ENCODE measurements at regions not wholly inside any gene's neighbourhood (a gene's known extent, or its start where the extent isn't known, plus 50 kb on each side); places are given as distances from the start of the nearest gene placed in this dataset.

DNA sequence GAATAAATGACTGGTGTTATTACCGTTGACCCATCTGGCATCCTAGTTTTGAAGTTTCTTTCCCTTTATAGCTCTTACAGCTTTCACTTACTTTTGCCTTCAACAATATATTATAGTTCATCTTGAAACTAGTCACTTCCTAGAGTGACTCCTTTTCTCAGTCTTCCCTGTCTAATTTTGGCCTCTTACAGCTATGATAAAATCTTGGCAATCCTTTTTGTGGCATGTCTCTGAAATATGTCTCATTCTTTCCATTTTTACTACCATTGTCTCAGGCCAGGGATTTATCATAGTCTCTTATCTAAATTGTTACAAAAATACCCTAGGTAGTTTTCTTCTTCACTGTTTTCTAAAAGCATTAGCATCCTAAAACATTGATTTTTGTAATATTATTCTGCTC lies 621.3 kb upstream of the ZNF608 start:
- H3K4me3 ChIP-seq = no peak overlapping the region
- no peaks in the 10 kb centered on the region for H3K36me3 ChIP-seq (replicated peaks in 1 of 2)
- no peak for TF ChIP-seq POLR2A (IDR thresholded peaks at IDR 0.05)
- TF ChIP-seq, protein P1, sequence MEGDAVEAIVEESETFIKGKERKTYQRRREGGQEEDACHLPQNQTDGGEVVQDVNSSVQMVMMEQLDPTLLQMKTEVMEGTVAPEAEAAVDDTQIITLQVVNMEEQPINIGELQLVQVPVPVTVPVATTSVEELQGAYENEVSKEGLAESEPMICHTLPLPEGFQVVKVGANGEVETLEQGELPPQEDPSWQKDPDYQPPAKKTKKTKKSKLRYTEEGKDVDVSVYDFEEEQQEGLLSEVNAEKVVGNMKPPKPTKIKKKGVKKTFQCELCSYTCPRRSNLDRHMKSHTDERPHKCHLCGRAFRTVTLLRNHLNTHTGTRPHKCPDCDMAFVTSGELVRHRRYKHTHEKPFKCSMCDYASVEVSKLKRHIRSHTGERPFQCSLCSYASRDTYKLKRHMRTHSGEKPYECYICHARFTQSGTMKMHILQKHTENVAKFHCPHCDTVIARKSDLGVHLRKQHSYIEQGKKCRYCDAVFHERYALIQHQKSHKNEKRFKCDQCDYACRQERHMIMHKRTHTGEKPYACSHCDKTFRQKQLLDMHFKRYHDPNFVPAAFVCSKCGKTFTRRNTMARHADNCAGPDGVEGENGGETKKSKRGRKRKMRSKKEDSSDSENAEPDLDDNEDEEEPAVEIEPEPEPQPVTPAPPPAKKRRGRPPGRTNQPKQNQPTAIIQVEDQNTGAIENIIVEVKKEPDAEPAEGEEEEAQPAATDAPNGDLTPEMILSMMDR (IDR thresholded peaks at IDR 0.05) = no peak
- H3K9me3 ChIP-seq (replicated peaks in 1 of 3) = no peaks in the 10 kb centered on the region
- no peak overlapping the region for H3K27ac ChIP-seq
- DNase-seq = no peak
- H3K27me3 ChIP-seq = no peaks in the 10 kb centered on the region
- intact Hi-C loops (cut with DNase I) = no loop called here
- no peaks in the 10 kb centered on the region for H3K4me1 ChIP-seq (replicated peaks in 1 of 2)
- WGBS, 4 donors = 62 to 73% (median 69%) methylated on average over 1 of the region's 1 CpG

DNA sequence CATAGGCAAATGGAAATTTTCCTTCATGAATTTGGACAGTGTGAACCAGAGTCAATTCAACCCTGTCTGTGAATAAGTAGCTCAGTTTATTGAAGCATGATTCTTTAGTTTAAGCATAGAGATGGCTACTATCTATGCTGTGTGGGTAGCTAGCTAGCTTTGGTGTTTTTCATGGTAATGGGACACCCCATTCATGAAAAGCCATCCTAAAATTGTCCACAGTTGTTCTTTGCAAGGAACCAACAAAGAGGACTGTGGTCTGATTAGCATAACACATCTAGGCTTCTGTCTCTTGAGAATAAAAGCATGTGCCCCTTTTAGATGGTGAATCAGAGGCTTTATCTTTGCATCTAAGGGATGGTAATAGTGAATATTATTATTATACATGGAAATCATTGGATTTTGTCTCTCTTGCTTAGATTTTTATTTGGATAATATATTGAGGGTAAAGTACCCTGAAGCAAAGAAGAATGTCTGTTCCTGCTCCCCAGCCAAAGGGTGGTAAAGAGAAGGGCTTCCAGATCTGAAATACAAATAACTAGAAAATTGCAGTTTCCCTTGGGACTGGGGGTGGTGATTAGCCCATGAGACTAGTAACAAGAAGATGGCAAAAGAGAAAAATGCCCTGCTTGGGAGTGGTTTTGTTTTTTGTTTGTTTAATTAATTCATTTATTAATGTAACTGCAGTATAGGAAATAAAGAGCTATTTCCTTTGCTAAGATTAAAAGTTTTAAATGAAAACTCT lies 624.2 kb upstream of the ZNF608 start:
- intact Hi-C loops (cut with DNase I) = no loop called here
- TF ChIP-seq POLR2A (IDR thresholded peaks at IDR 0.05) = no peak
- TF ChIP-seq, protein P1 (IDR thresholded peaks at IDR 0.05) = no peak

DNA sequence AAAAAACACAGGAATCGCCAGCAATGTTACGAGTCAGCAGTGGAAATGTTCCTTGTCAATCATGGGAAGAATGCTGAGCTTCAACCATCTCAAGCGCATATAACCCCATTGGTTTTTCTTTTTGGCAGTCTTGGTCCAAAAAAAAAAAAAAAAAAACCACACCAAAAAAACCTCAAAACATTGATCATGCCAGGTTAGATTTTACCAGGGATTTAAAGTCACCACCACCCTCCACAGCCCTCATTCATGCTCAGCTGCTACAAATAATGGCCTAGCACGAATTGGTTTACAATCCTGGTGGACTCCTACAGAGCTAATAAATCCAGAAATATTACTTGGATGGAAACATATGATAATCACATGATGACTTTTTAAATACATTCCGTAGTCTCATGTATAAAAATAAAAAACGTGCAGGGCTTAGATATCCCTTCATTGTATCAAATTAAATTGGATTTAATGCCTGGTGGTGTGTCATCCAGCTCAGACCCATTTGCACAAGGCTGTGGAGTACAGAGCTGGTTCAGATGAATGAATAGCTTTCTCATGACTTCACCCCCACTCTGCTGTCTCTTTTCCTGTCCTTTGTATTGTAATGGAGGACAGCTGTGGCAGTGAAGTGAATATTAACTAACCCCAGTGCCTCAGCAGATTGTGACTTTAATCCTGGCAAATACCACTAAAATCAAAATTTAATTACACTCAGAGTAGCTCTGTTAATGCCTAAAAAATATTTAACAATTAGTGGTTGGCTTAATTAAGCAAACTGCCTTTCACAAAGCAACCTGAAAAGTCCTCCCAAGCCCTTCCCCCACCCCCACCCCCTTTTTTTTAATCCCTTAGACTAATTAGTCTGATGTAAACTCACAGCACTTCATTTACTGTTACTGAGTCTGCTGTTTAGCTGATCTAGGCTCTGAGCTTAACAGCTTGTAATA lies 626.5 kb upstream of the ZNF608 start:
- TF ChIP-seq POLR2A (IDR thresholded peaks at IDR 0.05) = no peak
- TF ChIP-seq, protein P1 (IDR thresholded peaks at IDR 0.05) = no peak

More for the DNA sequence above, 624.2 kb upstream of the ZNF608 start:
- Histone ChIP-seq H3K4me1 (replicated peaks in 1 of 2) (no peaks in the 10 kb centered on the region), H3K36me3 (replicated peaks in 1 of 2) (no peaks in the 10 kb centered on the region), H3K4me3 (no peak overlapping the region), H3K9me3 (replicated peaks in 1 of 3) (no peaks in the 10 kb centered on the region), H3K27ac (no peak overlapping the region), H3K27me3 (no peaks in the 10 kb centered on the region)
- no peak for DNase-seq

DNA sequence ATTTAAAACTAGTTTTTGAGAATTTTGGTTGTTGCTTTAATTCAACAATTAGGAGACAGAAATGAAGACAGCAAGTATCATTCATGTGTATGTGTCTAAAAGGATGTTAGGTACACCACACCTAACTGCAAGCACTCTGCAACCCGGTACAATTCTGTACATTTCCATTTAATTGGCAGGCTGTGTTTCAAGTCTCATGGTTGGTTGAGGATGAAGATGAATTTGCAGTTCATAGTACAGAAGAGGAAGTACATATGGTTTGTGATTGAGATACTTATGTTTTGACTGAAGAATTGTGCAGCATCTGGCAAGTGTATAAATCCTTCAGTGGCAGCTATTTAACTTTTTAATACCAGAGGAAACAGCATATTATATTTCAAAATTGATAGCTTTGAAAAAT lies 628.7 kb upstream of the ZNF608 start:
- H3K36me3 ChIP-seq (replicated peaks in 1 of 2) = no peaks in the 10 kb centered on the region
- no peak overlapping the region for H3K27ac ChIP-seq
- no peaks in the 10 kb centered on the region for H3K9me3 ChIP-seq (replicated peaks in 1 of 3)
- TF ChIP-seq, protein P1 (IDR thresholded peaks at IDR 0.05) = no peak
- TF ChIP-seq POLR2A (IDR thresholded peaks at IDR 0.05) = no peak
- H3K27me3 ChIP-seq = no peaks in the 10 kb centered on the region
- H3K4me3 ChIP-seq = no peak overlapping the region
- no peaks in the 10 kb centered on the region for H3K4me1 ChIP-seq (replicated peaks in 1 of 2)
- intact Hi-C loops (cut with DNase I) = no loop called here
- DNase-seq = no peak
- WGBS, 4 donors = 73 to 83% (median 77%) methylated on average over 1 of the region's 1 CpG

More for the DNA sequence above, 626.5 kb upstream of the ZNF608 start:
- H3K27me3 ChIP-seq = no peaks in the 10 kb centered on the region
- no peak overlapping the region for H3K4me3 ChIP-seq
- DNase-seq = no peak
- intact Hi-C loops (cut with DNase I) = no loop called here
- H3K9me3 ChIP-seq (replicated peaks in 1 of 3) = no peaks in the 10 kb centered on the region
- no peaks in the 10 kb centered on the region for H3K36me3 ChIP-seq (replicated peaks in 1 of 2)
- no peak overlapping the region for H3K27ac ChIP-seq
- WGBS, 4 donors = 80 to 91% (median 84%) methylated on average over 6 of the region's 6 CpGs
- H3K4me1 ChIP-seq (replicated peaks in 1 of 2) = no peaks in the 10 kb centered on the region
